Thoracic aorta (tissue), 2 donors: ENCODE measurements at regions not wholly inside any gene's neighbourhood (a gene's known extent, or its start where the extent isn't known, plus 50 kb on each side); places are given as distances from the start of the nearest gene placed in this dataset.

Source experiments
- ATAC-seq: fragments of 150-250 bp; one replicate; pipeline ENCODE4 v1.8.0; 2017; ENCODE audit warnings: low read depth; ENCODE audit not compliant: insufficient number of reproducible peaks, low FRiP score
- DNase-seq: peaks from one replicate; pipeline ENCODE4 v3.0.0-alpha.2; 2020; ENCODE audit warnings: low spot score
- H3K27ac ChIP-seq, 2 donors: fragments of 200-600 bp; sonication (generic); 1 replicate in 1 of 2; 2 replicates in 1 of 2; pipeline ENCODE4 v1.5.1; 2016; ENCODE audit warnings: mild to moderate bottlenecking in 2 of 2, moderate library complexity in 2 of 2
- H3K27me3 ChIP-seq: fragments of 200-600 bp; sonication (generic); replicated peaks from 2 replicates; pipeline ENCODE4 v1.6.0; 2016; ENCODE audit warnings: mild to moderate bottlenecking; ENCODE audit not compliant: insufficient read depth
- H3K36me3 ChIP-seq: fragments of 200-600 bp; sonication (generic); one replicate; pipeline ENCODE4 v1.5.1; 2016
- H3K4me1 ChIP-seq, 2 donors: fragments of 200-600 bp; sonication (generic); 1 replicate in 1 of 2; 2 replicates in 1 of 2; pipeline versions ENCODE4 v1.5.1 to v1.6.0; 2016; ENCODE audit warnings: low read depth in 2 of 2, mild to moderate bottlenecking in 1 of 2; ENCODE audit not compliant: control insufficient read depth in 1 of 2
- H3K4me3 ChIP-seq: fragments of 200-600 bp; sonication (generic); 2 replicates; pipeline ENCODE4 v1.5.1; 2016; ENCODE audit warnings: mild to moderate bottlenecking
- H3K9me3 ChIP-seq: fragments of 200-600 bp; sonication (generic); 2 replicates; pipeline ENCODE4 v1.5.1; 2016
- TF ChIP-seq, protein P1 (sequence below): fragments of 200-600 bp; sonication (generic); IDR thresholded peaks from one replicate; pipeline ENCODE4 v1.5.1; 2019; ENCODE audit warnings: antibody characterized with exemption

DNA sequence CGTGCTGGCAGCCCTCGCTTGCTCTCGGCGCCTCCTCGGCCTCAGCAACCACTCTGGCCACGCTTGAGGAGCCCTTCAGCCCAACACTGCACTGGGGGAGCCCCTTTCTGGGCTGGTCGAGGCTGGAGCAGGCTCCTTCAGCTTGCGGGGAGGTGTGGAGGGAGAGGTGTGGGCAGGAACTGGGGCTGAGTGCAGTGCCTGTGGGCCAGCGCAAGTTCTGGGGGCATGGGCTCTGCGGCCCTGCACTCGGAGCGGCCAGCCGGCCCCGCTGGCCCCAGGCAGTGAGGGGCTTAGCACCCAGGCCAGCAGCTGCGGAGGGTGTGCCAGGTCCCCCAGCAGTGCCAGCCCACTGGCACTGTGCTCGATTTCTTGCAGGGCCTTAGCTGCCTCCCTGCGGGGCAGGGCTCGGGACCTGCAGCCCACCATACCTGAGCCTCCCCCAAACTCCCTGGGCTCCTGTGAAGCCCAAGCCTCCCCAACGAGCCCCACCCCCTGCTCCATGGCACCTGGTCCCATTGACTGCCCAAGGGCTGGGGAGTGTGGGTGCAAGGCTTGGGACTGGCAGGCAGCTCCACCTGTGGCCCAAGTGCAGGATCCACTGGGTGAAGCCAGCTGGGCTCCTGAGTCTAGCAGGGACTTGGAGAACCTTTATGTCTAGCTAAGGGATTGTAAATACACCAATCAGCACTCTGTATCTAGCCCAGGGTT, 556.8 kb downstream of the GABRG1 start:
- DNase-seq (no peak), ATAC-seq (no peak)
- no peaks in the 10 kb centered on the region for H3K27me3 ChIP-seq
- no peak overlapping the region for H3K27ac ChIP-seq
- H3K4me3 ChIP-seq, result no peak overlapping the region
- no peaks in the 10 kb centered on the region for H3K36me3 ChIP-seq
- TF ChIP-seq, protein P1, sequence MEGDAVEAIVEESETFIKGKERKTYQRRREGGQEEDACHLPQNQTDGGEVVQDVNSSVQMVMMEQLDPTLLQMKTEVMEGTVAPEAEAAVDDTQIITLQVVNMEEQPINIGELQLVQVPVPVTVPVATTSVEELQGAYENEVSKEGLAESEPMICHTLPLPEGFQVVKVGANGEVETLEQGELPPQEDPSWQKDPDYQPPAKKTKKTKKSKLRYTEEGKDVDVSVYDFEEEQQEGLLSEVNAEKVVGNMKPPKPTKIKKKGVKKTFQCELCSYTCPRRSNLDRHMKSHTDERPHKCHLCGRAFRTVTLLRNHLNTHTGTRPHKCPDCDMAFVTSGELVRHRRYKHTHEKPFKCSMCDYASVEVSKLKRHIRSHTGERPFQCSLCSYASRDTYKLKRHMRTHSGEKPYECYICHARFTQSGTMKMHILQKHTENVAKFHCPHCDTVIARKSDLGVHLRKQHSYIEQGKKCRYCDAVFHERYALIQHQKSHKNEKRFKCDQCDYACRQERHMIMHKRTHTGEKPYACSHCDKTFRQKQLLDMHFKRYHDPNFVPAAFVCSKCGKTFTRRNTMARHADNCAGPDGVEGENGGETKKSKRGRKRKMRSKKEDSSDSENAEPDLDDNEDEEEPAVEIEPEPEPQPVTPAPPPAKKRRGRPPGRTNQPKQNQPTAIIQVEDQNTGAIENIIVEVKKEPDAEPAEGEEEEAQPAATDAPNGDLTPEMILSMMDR, result no peak
- no peaks in the 10 kb centered on the region for H3K9me3 ChIP-seq
- H3K4me1 ChIP-seq, result no peaks in the 10 kb centered on the region

DNA sequence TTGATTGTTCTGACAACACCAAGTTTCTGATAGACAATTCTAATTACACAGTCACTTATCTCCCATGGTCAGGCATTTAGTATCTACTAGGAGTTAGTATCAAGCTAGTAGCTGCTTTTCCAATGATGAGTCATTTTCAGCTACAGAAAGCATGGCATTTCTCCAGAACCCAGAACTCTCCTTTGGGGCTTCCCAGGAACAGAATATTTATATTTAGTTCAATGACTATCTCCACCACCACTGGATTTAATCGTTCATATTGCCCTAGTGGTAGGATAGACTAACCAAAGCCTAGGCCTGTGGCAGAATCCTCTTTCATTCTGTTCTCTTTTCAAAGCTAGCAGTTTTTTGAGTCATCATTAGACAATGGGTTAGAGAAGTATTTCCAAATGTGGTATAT, 569.4 kb downstream of the GABRG1 start:
- Histone ChIP-seq H3K9me3 (no peaks in the 10 kb centered on the region), H3K36me3 (no peaks in the 10 kb centered on the region), H3K27ac (no peak overlapping the region), H3K4me3 (no peak overlapping the region), H3K4me1 (no peaks in the 10 kb centered on the region), H3K27me3 (no peaks in the 10 kb centered on the region)
- DNase-seq, result no peak
- no peak for ATAC-seq
- TF ChIP-seq, protein P1, result no peak

DNA sequence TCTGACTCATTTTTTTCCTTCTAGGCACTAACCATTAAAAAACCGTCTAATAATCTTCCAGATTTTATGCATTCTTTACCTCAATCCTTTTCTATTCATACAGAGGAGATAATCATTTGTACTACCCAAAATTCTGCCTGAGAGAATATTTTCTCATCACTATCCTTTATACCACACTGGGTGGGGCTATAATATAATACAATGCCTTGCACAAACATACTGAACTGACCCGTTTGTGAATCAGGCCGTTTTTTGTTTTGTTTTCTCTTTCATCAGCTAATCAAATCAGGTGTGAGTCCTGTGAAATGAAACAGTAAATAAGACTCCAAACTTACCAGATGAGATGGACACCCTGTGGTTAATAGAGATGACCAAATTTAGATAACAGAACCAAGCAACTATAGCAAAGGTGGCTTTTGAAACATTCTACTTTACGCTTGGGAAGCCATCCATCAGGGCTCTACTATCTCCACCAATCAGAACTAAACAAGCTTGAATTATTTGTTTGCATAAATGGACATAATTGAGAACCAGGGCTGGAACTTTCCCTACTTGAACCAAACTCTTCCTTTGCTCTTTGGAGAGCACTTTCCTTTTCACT, 573.0 kb downstream of the GABRG1 start:
- Histone ChIP-seq H3K9me3 (no peaks in the 10 kb centered on the region), H3K36me3 (no peaks in the 10 kb centered on the region), H3K4me3 (no peak overlapping the region), H3K27ac (no peak overlapping the region), H3K4me1 (no peaks in the 10 kb centered on the region), H3K27me3 (no peaks in the 10 kb centered on the region)
- ATAC-seq (no peak), DNase-seq (no peak)
- TF ChIP-seq, protein P1, result no peak

DNA sequence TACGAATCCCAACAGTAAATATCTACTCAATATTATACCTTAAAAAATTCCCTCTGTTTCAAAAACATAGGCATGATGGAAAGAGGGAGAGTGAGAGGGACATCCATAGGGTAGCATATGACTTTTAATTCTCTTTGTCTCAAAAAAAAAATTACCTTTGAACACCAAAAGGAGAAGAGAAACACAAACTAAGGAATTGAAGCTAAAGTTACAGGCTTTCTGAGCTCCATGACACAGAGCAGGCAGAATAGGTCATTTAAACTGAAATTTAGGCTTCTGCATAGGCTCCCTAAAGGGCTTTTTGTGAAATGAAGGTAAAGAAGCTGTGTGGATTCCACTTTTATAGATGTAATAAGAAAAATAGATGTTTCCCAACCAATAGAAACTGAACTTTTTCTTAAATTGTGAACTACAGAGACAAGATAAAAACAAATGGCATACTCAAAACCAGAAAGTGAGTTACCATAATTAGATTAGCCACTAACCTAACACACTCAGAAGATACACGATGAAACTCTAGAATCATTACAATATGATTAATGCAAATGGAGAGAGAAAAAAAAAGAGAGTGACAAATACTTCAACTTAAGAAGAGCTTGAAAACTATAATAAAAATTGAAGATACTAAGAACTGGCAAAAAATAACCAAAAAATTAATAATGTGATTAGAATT, 584.6 kb downstream of the GABRG1 start:
- H3K27me3 ChIP-seq, result no peaks in the 10 kb centered on the region
- no peak for DNase-seq
- TF ChIP-seq, protein P1, result no peak
- no peak overlapping the region for H3K27ac ChIP-seq
- H3K36me3 ChIP-seq, result no peaks in the 10 kb centered on the region
- no peaks in the 10 kb centered on the region for H3K4me1 ChIP-seq
- H3K9me3 ChIP-seq, result no peaks in the 10 kb centered on the region
- no peak overlapping the region for H3K4me3 ChIP-seq
- no peak for ATAC-seq

DNA sequence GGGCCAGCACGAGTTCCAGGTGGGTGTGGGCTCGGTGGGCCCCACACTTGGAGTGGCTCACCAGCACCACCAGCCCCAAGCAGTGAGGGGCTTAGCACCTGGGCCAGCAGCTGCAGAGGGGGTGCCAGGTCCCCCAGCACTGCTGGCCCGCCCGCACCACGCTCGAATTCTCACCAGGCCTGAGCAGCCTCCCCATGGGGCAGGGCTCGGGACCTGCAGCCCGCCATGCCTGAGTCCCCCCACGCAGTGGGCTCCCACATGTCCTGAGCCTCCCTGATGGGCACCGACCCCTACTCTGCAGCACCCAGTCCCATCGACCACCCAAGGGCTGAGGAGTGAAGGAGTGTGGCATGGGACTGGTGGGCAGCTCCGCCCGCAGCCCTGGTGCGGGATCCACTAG, 593.4 kb downstream of the GABRG1 start:
- Histone ChIP-seq H3K9me3 (no peaks in the 10 kb centered on the region), H3K36me3 (no peaks in the 10 kb centered on the region), H3K27me3 (no peaks in the 10 kb centered on the region), H3K27ac (no peak overlapping the region), H3K4me1 (no peaks in the 10 kb centered on the region), H3K4me3 (no peak overlapping the region)
- DNase-seq, result no peak
- TF ChIP-seq, protein P1, result no peak
- no peak for ATAC-seq
